WI38 (cell line): ENCODE measurements at regions not wholly inside any gene's neighbourhood (a gene's known extent, or its start where the extent isn't known, plus 50 kb on each side); places are given as distances from the start of the nearest gene placed in this dataset.
A peak's percentile ranks its signal among the peaks of the same experiment; 100 is the strongest.

Source experiments
- H3K4me3 ChIP-seq: 2 replicates; pipeline ENCODE4 v1.5.1; 2011; ENCODE audit warnings: low read depth, mild to moderate bottlenecking, control low read depth, low read length
- CTCF ChIP-seq: IDR thresholded peaks from 2 replicates; pipeline ENCODE4 v1.5.1; 2012; ENCODE audit warnings: low read depth, mild to moderate bottlenecking, control low read depth, low read length

- no peak for TF ChIP-seq CTCF
- no peak overlapping the region for H3K4me3 ChIP-seq
Measured at GRCh38 chr21:27219068-27219467, 252.2 kb upstream of the ADAMTS5 start.

GRCh38 chr21:27213303-27213702 lies 246.4 kb upstream of the ADAMTS5 start:
- no peak overlapping the region for H3K4me3 ChIP-seq
- peak; percentile 22; the same call in 1 of the 2 replicates for TF ChIP-seq CTCF

GRCh38 chr21:27212441-27212840 lies 245.6 kb upstream of the ADAMTS5 start:
- no peak for TF ChIP-seq CTCF
- no peak overlapping the region for H3K4me3 ChIP-seq

- H3K4me3 ChIP-seq = no peak overlapping the region
- TF ChIP-seq CTCF = no peak
Measured at GRCh38 chr21:27209546-27209945, 242.7 kb upstream of the ADAMTS5 start.

GRCh38 chr21:27206368-27206982 lies 239.6 kb upstream of the ADAMTS5 start:
- no peak for TF ChIP-seq CTCF
- H3K4me3 ChIP-seq = no peak overlapping the region

- H3K4me3 ChIP-seq = no peak overlapping the region
- no peak for TF ChIP-seq CTCF
Measured at GRCh38 chr21:27202301-27202700, 235.4 kb upstream of the ADAMTS5 start.

- no peak for TF ChIP-seq CTCF
Measured at GRCh38 chr21:27201197-27201596, 234.3 kb upstream of the ADAMTS5 start.

More at GRCh38 chr21:27201197-27201596, 234.3 kb upstream of the ADAMTS5 start:
- no peak overlapping the region for H3K4me3 ChIP-seq
